Hepatocyte (in vitro differentiated cells): ENCODE measurements at regions not wholly inside any gene's neighbourhood (a gene's known extent, or its start where the extent isn't known, plus 50 kb on each side); places are given as distances from the start of the nearest gene placed in this dataset.

Source experiments
- DNase-seq: peaks from one replicate; pipeline ENCODE4 v3.0.0-alpha.2; 2016; ENCODE audit warnings: low spot score
- H2AFZ ChIP-seq: fragments of 200-600 bp; sonication (generic); 2 replicates; pipeline ENCODE4 v1.6.0; 2016; ENCODE audit warnings: antibody characterized with exemption, mild to moderate bottlenecking
- H3K27ac ChIP-seq: fragments of 200-600 bp; sonication (generic); 2 replicates; pipeline ENCODE4 v1.5.1; 2016; ENCODE audit warnings: mild to moderate bottlenecking
- H3K27me3 ChIP-seq: fragments of 200-600 bp; sonication (generic); 2 replicates; pipeline ENCODE4 v1.6.1; 2016
- H3K36me3 ChIP-seq: fragments of 200-600 bp; sonication (generic); replicated peaks from 2 replicates; pipeline ENCODE4 v1.5.1; 2016; ENCODE audit warnings: low read depth; ENCODE audit not compliant: insufficient read depth
- H3K4me1 ChIP-seq: fragments of 200-600 bp; sonication (generic); 2 replicates; pipeline ENCODE4 v1.5.1; 2016; ENCODE audit warnings: mild to moderate bottlenecking, moderate library complexity; ENCODE audit not compliant: insufficient read depth
- H3K4me2 ChIP-seq: fragments of 200-600 bp; sonication (generic); 2 replicates; pipeline ENCODE4 v1.6.0; 2016
- H3K4me3 ChIP-seq: fragments of 200-600 bp; sonication (generic); 2 replicates; pipeline ENCODE4 v1.5.1; 2016; ENCODE audit warnings: mild to moderate bottlenecking
- H3K79me2 ChIP-seq: fragments of 200-600 bp; sonication (generic); 2 replicates; pipeline ENCODE4 v1.6.0; 2017; ENCODE audit warnings: mild to moderate bottlenecking
- H3K9me2 ChIP-seq: fragments of 200-600 bp; sonication (generic); replicated peaks from 2 replicates; pipeline ENCODE4 v1.6.0; 2017; ENCODE audit warnings: mild to moderate bottlenecking; ENCODE audit not compliant: insufficient read depth
- H3K9me3 ChIP-seq: fragments of 200-600 bp; sonication (generic); 2 replicates; pipeline ENCODE4 v1.5.1; 2016; ENCODE audit warnings: low read depth, mild to moderate bottlenecking
- H4K20me1 ChIP-seq: fragments of 200-600 bp; sonication (generic); 2 replicates; pipeline ENCODE4 v1.6.0; 2016; ENCODE audit warnings: mild to moderate bottlenecking; ENCODE audit not compliant: insufficient read depth, poor library complexity, severe bottlenecking
- CTCF ChIP-seq: fragments of 200-600 bp; sonication (generic); IDR thresholded peaks from 2 replicates; pipeline ENCODE4 v1.5.1; 2016; ENCODE audit warnings: antibody characterized with exemption, mild to moderate bottlenecking; ENCODE audit not compliant: poor library complexity
- EZH2 ChIP-seq: fragments of 200-600 bp; sonication (generic); IDR thresholded peaks from 2 replicates; pipeline ENCODE4 v1.6.1; 2016; ENCODE audit warnings: antibody characterized with exemption, mild to moderate bottlenecking, borderline replicate concordance
- EZH2phosphoT487 ChIP-seq: fragments of 200-600 bp; sonication (generic); IDR thresholded peaks from one replicate; pipeline ENCODE4 v1.6.1; 2018; ENCODE audit warnings: antibody characterized with exemption, mild to moderate bottlenecking, low read depth, moderate library complexity; ENCODE audit not compliant: unreplicated experiment, severe bottlenecking
- WGBS: methylation state at CpG from one replicate; pipeline ENCODE4 v1.1.6; 2016; ENCODE audit warnings: low lambda C conversion rate; ENCODE audit errors: missing lambda C conversion rate; 5-methylcytosine and 5-hydroxymethylcytosine counted together

DNA sequence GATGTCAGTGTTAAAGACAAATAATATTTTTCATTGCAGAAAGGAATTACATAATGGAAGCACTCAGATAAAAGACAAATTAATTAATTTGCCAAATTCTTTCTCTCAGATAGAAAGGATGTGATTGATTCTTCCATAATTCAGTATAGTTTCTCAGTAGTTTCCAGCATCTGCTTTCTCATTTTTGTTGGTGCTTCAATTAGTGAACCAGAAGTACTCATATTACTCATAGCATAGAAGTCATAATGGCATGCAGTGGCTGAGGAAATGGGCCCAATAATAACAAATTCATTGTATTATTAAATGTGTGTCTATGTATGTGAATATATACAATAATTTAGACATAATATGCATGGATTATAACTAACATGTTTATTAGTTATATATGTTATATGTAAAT, 393.3 kb upstream of the TRAM1L1 start:
- TF ChIP-seq CTCF (no peak), EZH2 (no peak), EZH2phosphoT487 (no peak)
- no peak overlapping the region for H3K4me2 ChIP-seq
- no peaks in the 10 kb centered on the region for H3K36me3 ChIP-seq
- DNase-seq: no peak
- H3K9me3 ChIP-seq: no peaks in the 10 kb centered on the region
- no peaks in the 10 kb centered on the region for H3K9me2 ChIP-seq
- H3K79me2 ChIP-seq: no peaks in the 10 kb centered on the region
- H3K4me3 ChIP-seq: no peak overlapping the region
- no peaks in the 10 kb centered on the region for H4K20me1 ChIP-seq
- no peaks in the 10 kb centered on the region for H3K27me3 ChIP-seq
- H3K4me1 ChIP-seq: no peaks in the 10 kb centered on the region
- no peak overlapping the region for H2AFZ ChIP-seq
- no peak overlapping the region for H3K27ac ChIP-seq

GRCh38 chr4:117479673-117480072, 394.3 kb upstream of the TRAM1L1 start:
- H3K27me3 ChIP-seq: no peaks in the 10 kb centered on the region
- 89% methylated on average over 6 of the region's 6 CpGs for WGBS
- H3K4me2 ChIP-seq: no peak overlapping the region
- no peak overlapping the region for H3K27ac ChIP-seq
- DNase-seq: no peak
- H3K4me3 ChIP-seq: no peak overlapping the region
- no peak overlapping the region for H2AFZ ChIP-seq
- H3K9me3 ChIP-seq: no peaks in the 10 kb centered on the region
- H3K9me2 ChIP-seq: no peaks in the 10 kb centered on the region
- H3K36me3 ChIP-seq: no peaks in the 10 kb centered on the region
- TF ChIP-seq EZH2: no peak
- no peak for TF ChIP-seq CTCF
- no peak for TF ChIP-seq EZH2phosphoT487
- H3K79me2 ChIP-seq: no peaks in the 10 kb centered on the region
- H3K4me1 ChIP-seq: no peaks in the 10 kb centered on the region
- H4K20me1 ChIP-seq: no peaks in the 10 kb centered on the region

DNA sequence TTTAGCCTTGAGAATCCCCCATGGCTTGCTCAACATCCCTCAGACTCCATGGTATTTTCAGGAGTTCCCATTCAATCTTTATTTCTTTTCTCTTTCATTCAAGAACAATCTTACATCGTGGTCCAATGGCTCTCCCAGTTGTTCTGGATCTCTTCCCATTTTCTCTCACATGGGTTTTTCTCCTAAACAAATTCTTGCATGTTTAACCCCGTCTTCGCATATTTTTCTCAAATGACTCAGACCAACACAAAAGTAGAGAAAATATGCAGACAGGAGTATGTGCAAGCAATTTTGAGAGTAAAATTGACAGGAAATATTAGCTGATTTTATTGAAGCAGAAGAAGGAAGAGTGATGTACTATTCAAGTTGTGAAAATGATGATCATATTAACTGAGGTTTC, 396.4 kb upstream of the TRAM1L1 start:
- Histone ChIP-seq H3K36me3 (no peaks in the 10 kb centered on the region), H3K9me2 (no peaks in the 10 kb centered on the region), H3K9me3 (no peaks in the 10 kb centered on the region), H3K27ac (no peak overlapping the region), H4K20me1 (no peaks in the 10 kb centered on the region), H3K79me2 (no peaks in the 10 kb centered on the region), H3K4me1 (no peaks in the 10 kb centered on the region), H2AFZ (no peak overlapping the region), H3K4me2 (no peak overlapping the region), H3K4me3 (no peak overlapping the region), H3K27me3 (no peaks in the 10 kb centered on the region)
- DNase-seq: no peak
- TF ChIP-seq EZH2phosphoT487: no peak
- no peak for TF ChIP-seq CTCF
- no peak for TF ChIP-seq EZH2
- 83% methylated on average over 3 of the region's 3 CpGs for WGBS

DNA sequence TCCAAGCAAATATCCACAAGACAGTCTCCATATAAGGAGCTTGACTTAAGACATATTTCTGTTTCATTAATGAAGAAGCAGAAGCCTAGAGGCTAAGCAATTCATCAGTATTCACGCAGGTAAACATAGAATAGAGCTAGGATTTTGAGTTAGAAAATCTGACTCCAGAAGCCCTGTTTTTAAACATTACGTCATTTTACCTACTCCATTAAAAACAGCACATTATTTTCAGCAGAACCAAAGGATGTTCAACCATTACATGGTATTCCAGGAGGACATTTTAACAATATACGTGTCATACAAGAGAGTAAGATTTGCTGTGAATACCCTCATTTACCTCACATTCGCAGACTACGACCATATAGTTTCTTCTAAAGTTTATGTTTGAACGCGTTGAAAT, 403.3 kb upstream of the TRAM1L1 start:
- Histone ChIP-seq H3K9me2 (no peaks in the 10 kb centered on the region), H3K4me1 (no peaks in the 10 kb centered on the region), H2AFZ (no peak overlapping the region), H3K4me3 (no peak overlapping the region), H3K4me2 (no peak overlapping the region), H3K36me3 (no peaks in the 10 kb centered on the region), H3K27ac (no peak overlapping the region), H3K79me2 (no peaks in the 10 kb centered on the region), H3K9me3 (no peaks in the 10 kb centered on the region), H4K20me1 (no peaks in the 10 kb centered on the region), H3K27me3 (no peaks in the 10 kb centered on the region)
- no peak for DNase-seq
- TF ChIP-seq CTCF: no peak
- no peak for TF ChIP-seq EZH2phosphoT487
- no peak for TF ChIP-seq EZH2
- 92% methylated on average over 7 of the region's 7 CpGs for WGBS
